OCI-LY3 (cell line): ENCODE measurements at regions not wholly inside any gene's neighbourhood (a gene's known extent, or its start where the extent isn't known, plus 50 kb on each side); places are given as distances from the start of the nearest gene placed in this dataset.

Experiments
- CTCF ChIP-seq: fragments of 200-600, 300-600 bp; sonication (generic); IDR thresholded peaks from 2 replicates; pipeline ENCODE4 v1.5.1; 2014; ENCODE audit warnings: antibody characterized with exemption, low read length, low read depth
- EZH2phosphoT487 ChIP-seq: fragments of 200-600 bp; shearing (Covaris generic); IDR thresholded peaks from 2 replicates; pipeline ENCODE4 v1.6.1; 2018; ENCODE audit warnings: antibody characterized with exemption, mixed run types, low read depth

- TF ChIP-seq EZH2phosphoT487 = no peak
- TF ChIP-seq CTCF = no peak
These were observed 800.0 kb downstream of the CDH11 start for GRCh38 chr16:64321881-64322280.
